Esophagus squamous epithelium (tissue), 5 donors: ENCODE measurements at regions not wholly inside any gene's neighbourhood (a gene's known extent, or its start where the extent isn't known, plus 50 kb on each side); places are given as distances from the start of the nearest gene placed in this dataset.

ENCODE experiments used
- DNase-seq: peaks from one replicate; lab custom pipeline; 2025; lab: John Stamatoyannopoulos, UW
- H3K27ac ChIP-seq, 4 donors: fragments of 200-600 bp; sonication (generic); one replicate each; pipeline ENCODE4 v1.5.1; 2016 to 2019; ENCODE audit warnings: mild to moderate bottlenecking in 1 of 4
- H3K27me3 ChIP-seq, 4 donors: fragments of 200-600 bp; sonication (generic); 1 replicate in 3 of 4; 2 replicates in 1 of 4; pipeline versions ENCODE4 v1.5.1 to v1.6.0; 2017 to 2021; ENCODE audit warnings: antibody characterized with exemption in 1 of 4
- H3K36me3 ChIP-seq, 3 donors: fragments of 200-600 bp; sonication (generic); one replicate each; pipeline ENCODE4 v1.5.1; 2016 to 2019
- H3K4me1 ChIP-seq, 3 donors: fragments of 200-600 bp; sonication (generic); one replicate each; pipeline ENCODE4 v1.5.1; 2017 to 2019
- H3K4me3 ChIP-seq, 4 donors: fragments of 200-600 bp; sonication (generic); 1 replicate in 3 of 4; 2 replicates in 1 of 4; pipeline ENCODE4 v1.5.1; 2016 to 2019; ENCODE audit warnings: mild to moderate bottlenecking in 2 of 4, moderate library complexity in 1 of 4
- H3K9me3 ChIP-seq, 3 donors: fragments of 200-600 bp; sonication (generic); one replicate each; pipeline ENCODE4 v1.5.1; 2016 to 2019
- POLR2A ChIP-seq, 4 donors: fragments of 450-650 bp; IDR thresholded peaks; one replicate each; pipeline ENCODE4 v1.6.1; 2017; ENCODE audit warnings: antibody characterized with exemption in 4 of 4, mild to moderate bottlenecking in 4 of 4, moderate library complexity in 3 of 4
- WGBS, 2 donors: methylation state at CpG; one replicate each; pipeline ENCODE4 v1.1.5; 2018; 5-methylcytosine and 5-hydroxymethylcytosine counted together
- intact Hi-C: fragments of 100-400 bp; cut with DNase I; formaldehyde crosslinking; loops from one replicate; pipeline ENCODE4 v1.15.0; 2022
- TF ChIP-seq, protein P1 (sequence below), 6 experiments: fragments of 450-650 bp in 4 of 6; fragments of 200-600 bp in 2 of 6; sonication (generic) in 2 of 6; IDR thresholded peaks; one replicate each; pipeline ENCODE4 v1.5.1; 2016 to 2019; ENCODE audit warnings: antibody characterized with exemption in 6 of 6, mild to moderate bottlenecking in 4 of 6, moderate library complexity in 4 of 6
- donor health status: DM: yes; HTN: yes; CAD: no.

DNA sequence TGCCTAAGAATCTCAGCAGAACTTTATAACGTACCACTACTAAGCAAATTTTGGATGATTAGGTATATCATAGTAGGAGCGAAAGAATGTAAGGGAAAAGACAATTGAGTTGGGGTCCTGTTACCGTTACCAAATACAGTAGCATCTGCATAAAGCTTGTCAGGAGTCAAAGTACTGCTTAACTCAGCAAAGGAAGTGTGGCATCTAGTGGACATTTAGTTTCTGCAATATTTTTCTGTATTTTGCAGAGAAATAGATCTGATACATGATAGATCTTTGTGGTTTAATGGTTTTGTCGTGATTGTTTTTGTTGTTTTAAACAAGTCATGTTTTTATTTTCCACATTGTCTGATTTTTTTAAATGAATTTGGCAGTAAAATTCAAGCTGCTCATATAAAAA, 81.0 kb upstream of the SMARCAD1 start:
- Histone ChIP-seq H3K4me1 (no peaks in the 10 kb centered on the region), H3K9me3 (no peaks in the 10 kb centered on the region), H3K36me3 (no peaks in the 10 kb centered on the region), H3K27ac (no peak overlapping the region), H3K27me3 (no peaks in the 10 kb centered on the region), H3K4me3 (no peak overlapping the region)
- TF ChIP-seq, protein P1, sequence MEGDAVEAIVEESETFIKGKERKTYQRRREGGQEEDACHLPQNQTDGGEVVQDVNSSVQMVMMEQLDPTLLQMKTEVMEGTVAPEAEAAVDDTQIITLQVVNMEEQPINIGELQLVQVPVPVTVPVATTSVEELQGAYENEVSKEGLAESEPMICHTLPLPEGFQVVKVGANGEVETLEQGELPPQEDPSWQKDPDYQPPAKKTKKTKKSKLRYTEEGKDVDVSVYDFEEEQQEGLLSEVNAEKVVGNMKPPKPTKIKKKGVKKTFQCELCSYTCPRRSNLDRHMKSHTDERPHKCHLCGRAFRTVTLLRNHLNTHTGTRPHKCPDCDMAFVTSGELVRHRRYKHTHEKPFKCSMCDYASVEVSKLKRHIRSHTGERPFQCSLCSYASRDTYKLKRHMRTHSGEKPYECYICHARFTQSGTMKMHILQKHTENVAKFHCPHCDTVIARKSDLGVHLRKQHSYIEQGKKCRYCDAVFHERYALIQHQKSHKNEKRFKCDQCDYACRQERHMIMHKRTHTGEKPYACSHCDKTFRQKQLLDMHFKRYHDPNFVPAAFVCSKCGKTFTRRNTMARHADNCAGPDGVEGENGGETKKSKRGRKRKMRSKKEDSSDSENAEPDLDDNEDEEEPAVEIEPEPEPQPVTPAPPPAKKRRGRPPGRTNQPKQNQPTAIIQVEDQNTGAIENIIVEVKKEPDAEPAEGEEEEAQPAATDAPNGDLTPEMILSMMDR (IDR thresholded peaks at IDR 0.05), result no peak
- no peak for TF ChIP-seq POLR2A (IDR thresholded peaks at IDR 0.05)
- intact Hi-C loops, result no loop called here
- no peak for DNase-seq
- WGBS, 2 donors, result 49 to 53% methylated on average over 4 of the region's 4 CpGs

DNA sequence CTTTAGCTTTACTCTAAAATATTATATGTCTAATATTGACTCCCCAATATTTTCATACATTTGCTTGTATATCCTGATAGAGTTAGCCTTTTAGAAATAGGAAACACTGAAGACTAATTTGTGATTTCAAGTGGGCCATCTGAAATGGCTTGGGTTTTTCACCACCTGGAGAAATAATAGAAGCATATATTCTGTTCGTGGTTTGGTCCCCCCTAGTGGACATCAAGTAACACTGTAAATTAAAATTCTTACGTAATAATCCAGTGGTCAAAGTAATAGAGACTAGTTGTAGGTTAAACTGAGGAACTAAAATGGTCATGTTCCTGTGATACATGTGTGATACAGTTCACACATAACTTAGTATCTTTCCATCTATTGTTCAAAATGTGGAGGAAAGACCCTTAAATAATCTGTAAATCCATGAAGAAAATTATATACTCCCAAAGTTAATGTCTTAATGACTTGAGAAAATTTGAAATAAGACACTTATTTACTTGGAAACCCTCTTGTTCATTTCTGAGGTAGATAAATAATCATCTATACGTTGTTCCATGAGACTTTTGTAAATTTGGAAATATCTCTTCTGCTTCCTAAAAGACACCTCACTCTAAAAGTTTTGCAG, 79.8 kb upstream of the SMARCAD1 start:
- TF ChIP-seq, protein P1 (IDR thresholded peaks at IDR 0.05), result peak in 5 of 6 experiments; percentile 17 to 60 (median 45)
- TF ChIP-seq POLR2A (IDR thresholded peaks at IDR 0.05), result no peak
- DNase-seq, result no peak
- WGBS, 2 donors, result 15 to 25% methylated on average over 3 of the region's 3 CpGs

DNA sequence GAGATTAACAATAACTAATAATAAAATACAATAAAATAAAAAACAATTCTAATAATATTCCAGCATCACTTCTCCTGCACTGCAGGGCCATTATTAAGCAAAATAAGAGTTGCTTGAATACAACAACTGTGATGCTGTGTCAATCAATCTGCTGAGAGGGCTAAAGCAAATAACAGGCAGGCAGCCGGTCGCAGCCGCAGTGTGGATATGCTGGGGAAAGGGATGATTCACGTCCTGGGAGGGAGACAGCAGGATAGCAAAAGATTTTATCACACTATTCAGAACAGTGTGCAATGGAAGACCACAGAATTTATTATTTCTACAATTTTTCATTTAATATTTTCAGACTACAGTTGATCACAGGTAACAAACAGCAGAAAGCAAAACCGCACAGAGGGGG, 76.5 kb upstream of the SMARCAD1 start:
- no peak for TF ChIP-seq POLR2A (IDR thresholded peaks at IDR 0.05)
- TF ChIP-seq, protein P1 (IDR thresholded peaks at IDR 0.05), result no peak
- intact Hi-C loops, result no loop called here
- Histone ChIP-seq H3K27me3 (no peaks in the 10 kb centered on the region), H3K36me3 (no peaks in the 10 kb centered on the region), H3K4me1 (no peaks in the 10 kb centered on the region), H3K27ac (no peak overlapping the region), H3K4me3 (no peak overlapping the region), H3K9me3 (no peaks in the 10 kb centered on the region)
- 82 to 83% methylated on average over 5 of the region's 5 CpGs for WGBS, 2 donors
- no peak for DNase-seq

More for the DNA sequence above, 79.8 kb upstream of the SMARCAD1 start:
- H3K4me1 ChIP-seq, result no peaks in the 10 kb centered on the region
- no peak overlapping the region for H3K4me3 ChIP-seq
- H3K27ac ChIP-seq, result no peak overlapping the region
- no peaks in the 10 kb centered on the region for H3K9me3 ChIP-seq
- intact Hi-C loops, result no loop called here
- no peaks in the 10 kb centered on the region for H3K36me3 ChIP-seq
- H3K27me3 ChIP-seq, result no peaks in the 10 kb centered on the region

DNA sequence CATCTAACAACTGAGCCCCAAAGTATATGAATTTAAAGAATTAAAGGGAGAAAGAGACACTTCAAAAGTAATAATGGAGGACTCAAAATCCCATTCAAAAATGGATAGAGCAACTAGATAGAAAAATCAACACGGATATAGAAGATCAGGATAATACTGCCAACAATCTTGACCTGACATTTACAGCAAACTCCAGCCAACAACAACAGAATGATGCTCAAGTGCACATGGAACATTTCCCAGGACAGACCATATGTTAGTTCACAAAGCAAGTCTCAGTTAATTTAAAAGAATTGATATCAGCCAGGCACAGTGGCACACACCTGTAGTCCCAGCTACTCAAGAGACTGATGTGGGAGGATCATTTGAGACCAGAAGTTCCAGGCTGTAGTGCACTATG, 72.0 kb upstream of the SMARCAD1 start:
- H3K4me1 ChIP-seq, result no peaks in the 10 kb centered on the region
- TF ChIP-seq POLR2A (IDR thresholded peaks at IDR 0.05), result no peak
- TF ChIP-seq, protein P1 (IDR thresholded peaks at IDR 0.05), result no peak

DNA sequence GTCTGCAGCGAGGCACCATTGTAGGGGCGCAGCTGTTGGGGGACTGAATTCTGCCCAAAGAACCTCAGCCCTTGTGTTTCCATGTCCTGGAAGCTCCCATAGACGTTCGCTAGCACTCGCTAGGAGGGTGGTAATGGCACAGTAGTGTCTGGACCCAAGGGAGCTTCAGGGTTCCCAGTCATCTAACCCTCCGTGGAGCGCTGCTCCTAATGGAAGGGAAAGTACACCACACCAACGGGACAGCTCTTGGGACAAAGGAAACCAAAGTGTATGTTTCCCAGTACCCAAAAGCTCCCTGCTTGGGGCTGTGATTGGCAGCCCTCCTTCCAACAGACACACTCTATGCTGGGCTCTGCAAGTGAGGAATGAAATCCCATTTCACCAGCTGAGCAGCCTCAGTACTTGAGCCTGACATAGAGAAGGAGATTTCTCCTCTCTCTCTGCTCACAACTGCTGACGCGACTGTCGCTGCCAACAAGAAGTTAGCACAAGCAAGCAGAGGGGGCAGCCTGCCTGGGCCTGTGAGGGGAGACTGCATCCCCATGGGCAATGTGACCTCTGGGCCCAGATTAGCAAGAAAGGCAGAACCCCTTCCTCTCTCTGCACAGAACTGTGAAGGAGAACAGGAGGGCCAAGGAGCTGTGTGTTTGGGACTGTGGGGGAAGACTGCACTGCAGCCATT, 67.6 kb upstream of the SMARCAD1 start:
- WGBS, 2 donors, result 82 to 94% methylated on average over 3 to 6 of the region's 11 CpGs
- Histone ChIP-seq H3K27me3 (no peaks in the 10 kb centered on the region), H3K4me1 (no peaks in the 10 kb centered on the region), H3K36me3 (no peaks in the 10 kb centered on the region), H3K4me3 (no peak overlapping the region), H3K9me3 (no peaks in the 10 kb centered on the region), H3K27ac (no peak overlapping the region)
- DNase-seq, result no peak
- TF ChIP-seq POLR2A (IDR thresholded peaks at IDR 0.05), result no peak
- TF ChIP-seq, protein P1 (IDR thresholded peaks at IDR 0.05), result no peak
- intact Hi-C loops, result no loop called here

More for the DNA sequence above, 72.0 kb upstream of the SMARCAD1 start:
- 15 to 50% methylated on average over 1 of the region's 1 CpG for WGBS, 2 donors
- Histone ChIP-seq H3K27ac (no peak overlapping the region), H3K27me3 (no peaks in the 10 kb centered on the region), H3K4me3 (no peak overlapping the region), H3K36me3 (no peaks in the 10 kb centered on the region), H3K9me3 (no peaks in the 10 kb centered on the region)
- intact Hi-C loops, result no loop called here
- no peak for DNase-seq
